ENCODE measurements at regions not wholly inside any gene's neighbourhood (a gene's known extent, or its start where the extent isn't known, plus 50 kb on each side); places are given as distances from the start of the nearest gene placed in this dataset.
"Not testable (repeated sequence)": the region's sequence is repeated elsewhere in the genome, so short reads cannot be mapped to it uniquely, and the experiment has no call there.

GRCh38 chrX:139475432-139475831 lies 55.1 kb upstream of the F9 start:
- DNase-seq (ENCODE audit: low spot score): no peak

GRCh38 chrX:139461945-139462344 lies 68.6 kb upstream of the F9 start:
- not testable (repeated sequence) for DNase-seq (ENCODE audit: low spot score)

- DNase-seq (ENCODE audit: low spot score): no peak
These were observed 75.8 kb upstream of the F9 start for GRCh38 chrX:139454743-139455142.

- no peak for DNase-seq (ENCODE audit: low spot score)
These were observed 81.5 kb upstream of the F9 start for GRCh38 chrX:139448996-139449395.

- DNase-seq (ENCODE audit: low spot score): no peak
These were observed 83.7 kb upstream of the F9 start for GRCh38 chrX:139446832-139447231.

GRCh38 chrX:139429913-139430312 lies 100.6 kb upstream of the F9 start:
- DNase-seq (ENCODE audit: low spot score): no peak

- DNase-seq (ENCODE audit: low spot score): no peak
These were observed 107.4 kb upstream of the F9 start for GRCh38 chrX:139423186-139423585.

- DNase-seq (ENCODE audit: low spot score): not testable (repeated sequence)
These were observed 132.3 kb upstream of the F9 start for GRCh38 chrX:139398258-139398657.

GRCh38 chrX:139388254-139388653 lies 142.3 kb upstream of the F9 start:
- no peak for DNase-seq (ENCODE audit: low spot score)

- no peak for DNase-seq (ENCODE audit: low spot score)
These were observed 148.0 kb upstream of the F9 start for GRCh38 chrX:139382529-139382928.

GRCh38 chrX:139376547-139376946 lies 154.0 kb upstream of the F9 start:
- not testable (repeated sequence) for DNase-seq (ENCODE audit: low spot score)

- no peak for DNase-seq (ENCODE audit: low spot score)
These were observed 170.2 kb upstream of the F9 start for GRCh38 chrX:139360356-139360755.

GRCh38 chrX:139342594-139342991 lies 187.9 kb upstream of the F9 start:
- not testable (repeated sequence) for DNase-seq (ENCODE audit: low spot score)

- DNase-seq (ENCODE audit: low spot score): not testable (repeated sequence)
These were observed 188.5 kb upstream of the F9 start for GRCh38 chrX:139341855-139342593.

- DNase-seq (ENCODE audit: low spot score): no peak
These were observed 198.1 kb upstream of the F9 start for GRCh38 chrX:139332441-139332840.

GRCh38 chrX:139327355-139327754 lies 203.2 kb upstream of the F9 start:
- no peak for DNase-seq (ENCODE audit: low spot score)

- DNase-seq (ENCODE audit: low spot score): no peak
These were observed 205.8 kb upstream of the F9 start for GRCh38 chrX:139324756-139325155.

- not testable (repeated sequence) for DNase-seq (ENCODE audit: low spot score)
These were observed 209.7 kb upstream of the F9 start for GRCh38 chrX:139320661-139321354.

GRCh38 chrX:139306675-139307074 lies 223.9 kb upstream of the F9 start:
- not testable (repeated sequence) for DNase-seq (ENCODE audit: low spot score)

GRCh38 chrX:139304471-139304870 lies 226.1 kb upstream of the F9 start:
- no peak for DNase-seq (ENCODE audit: low spot score)

GRCh38 chrX:139299309-139299708 lies 231.2 kb upstream of the F9 start:
- no peak for DNase-seq (ENCODE audit: low spot score)

- DNase-seq (ENCODE audit: low spot score): no peak
These were observed 232.1 kb upstream of the F9 start for GRCh38 chrX:139298437-139298836.

- DNase-seq (ENCODE audit: low spot score): no peak
These were observed 232.9 kb upstream of the F9 start for GRCh38 chrX:139297638-139298037.

GRCh38 chrX:139293991-139294390 lies 236.5 kb upstream of the F9 start:
- DNase-seq (ENCODE audit: low spot score): no peak
